NK-92 (cell line): ENCODE measurements at regions not wholly inside any gene's neighbourhood (a gene's known extent, or its start where the extent isn't known, plus 50 kb on each side); places are given as distances from the start of the nearest gene placed in this dataset.

Experiments
- DNase-seq: peaks from one replicate; lab custom pipeline; 2025; ENCODE audit not compliant: unreplicated experiment; lab: John Stamatoyannopoulos, UW

GRCh38 chr1:13967707-13968106, 267.7 kb downstream of the PRDM2 start:
- no peak for DNase-seq

DNA sequence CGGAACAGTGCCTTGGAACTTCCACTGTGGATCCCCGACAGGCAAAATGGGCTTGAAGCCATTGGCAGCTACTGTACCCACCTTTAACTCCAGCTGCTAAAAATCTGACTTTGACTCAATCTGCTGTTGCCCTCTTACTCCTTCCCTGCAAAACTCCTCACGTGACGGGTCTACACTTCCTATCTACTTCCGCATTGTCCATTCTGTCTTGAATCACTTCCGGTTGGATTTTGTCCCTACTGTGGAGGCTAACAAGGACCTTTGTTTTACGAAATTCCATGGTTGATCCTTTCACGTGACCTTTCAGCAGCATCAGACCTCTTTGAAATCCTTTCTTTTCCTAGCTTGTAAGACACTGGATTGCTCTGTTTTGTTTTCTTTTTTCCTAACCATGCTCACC, 268.4 kb downstream of the PRDM2 start:
- no peak for DNase-seq

GRCh38 chr1:13970631-13971247, 270.8 kb downstream of the PRDM2 start:
- DNase-seq = no peak

DNA sequence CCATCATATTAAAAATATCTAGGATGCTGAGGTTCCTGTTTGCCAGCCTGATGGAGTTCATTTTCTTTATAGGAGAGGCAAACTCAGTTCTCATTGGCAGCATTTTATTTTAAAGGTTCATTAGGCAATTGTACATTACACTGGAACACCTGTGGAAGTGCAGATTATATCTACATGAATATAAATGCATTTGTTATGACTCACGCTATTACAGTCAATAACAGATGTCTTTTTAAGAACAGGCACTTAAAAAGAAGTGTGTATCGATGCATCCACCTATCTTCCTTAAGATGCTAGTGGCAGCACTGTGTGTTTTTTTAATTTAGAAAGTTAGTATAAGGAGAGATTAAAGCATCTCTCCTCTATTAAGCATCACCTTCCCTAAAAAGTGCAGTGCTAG, 276.5 kb downstream of the PRDM2 start:
- no peak for DNase-seq

DNA sequence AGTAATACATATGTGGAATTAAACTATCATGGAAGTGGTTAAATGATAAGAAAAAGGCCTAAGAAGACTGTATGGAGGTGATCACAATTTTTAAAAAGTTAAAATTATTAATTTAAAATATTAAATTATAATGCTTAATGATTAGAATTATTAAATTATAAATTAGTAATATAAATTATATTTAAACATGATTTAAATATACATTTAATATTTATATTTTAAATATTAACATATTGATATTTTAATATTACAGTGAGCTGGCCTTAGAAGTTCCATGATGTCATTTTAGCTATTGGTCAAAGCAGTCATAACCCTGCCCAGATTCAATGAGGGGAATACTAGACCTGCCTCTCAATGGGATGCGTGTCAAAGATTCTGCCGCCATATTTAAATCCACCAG, 281.2 kb downstream of the PRDM2 start:
- DNase-seq = no peak

DNA sequence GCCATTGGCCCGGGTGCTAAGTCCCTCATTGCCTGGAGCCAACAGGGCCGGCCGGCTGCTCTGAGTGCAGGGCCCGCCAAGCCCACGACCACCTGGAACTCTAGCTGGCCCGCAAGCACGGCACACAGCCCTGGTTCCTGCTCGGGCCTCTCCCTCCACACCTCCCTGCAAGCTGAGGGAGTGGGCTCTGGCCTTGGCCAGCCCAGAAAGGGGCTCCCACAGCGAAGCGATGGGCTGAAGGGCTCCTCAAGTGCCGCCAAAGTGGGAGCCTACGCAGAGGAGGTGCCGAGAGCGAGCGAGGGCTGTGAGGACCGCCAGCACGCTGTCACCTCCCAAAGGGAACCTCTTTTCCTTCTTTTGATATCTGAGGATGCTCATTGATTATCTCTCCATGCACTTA, 283.4 kb downstream of the PRDM2 start:
- DNase-seq = no peak

GRCh38 chr1:13990939-13991338, 291.0 kb downstream of the PRDM2 start:
- DNase-seq = no peak

- DNase-seq = no peak
Observed at GRCh38 chr1:13992489-13993285, 292.7 kb downstream of the PRDM2 start.

- no peak for DNase-seq
Observed at GRCh38 chr1:13994386-13994785, 294.4 kb downstream of the PRDM2 start.

GRCh38 chr1:13996334-13996733, 296.3 kb downstream of the PRDM2 start:
- DNase-seq = no peak

- DNase-seq = no peak
Observed at GRCh38 chr1:14003552-14003951, 303.6 kb downstream of the PRDM2 start.

DNA sequence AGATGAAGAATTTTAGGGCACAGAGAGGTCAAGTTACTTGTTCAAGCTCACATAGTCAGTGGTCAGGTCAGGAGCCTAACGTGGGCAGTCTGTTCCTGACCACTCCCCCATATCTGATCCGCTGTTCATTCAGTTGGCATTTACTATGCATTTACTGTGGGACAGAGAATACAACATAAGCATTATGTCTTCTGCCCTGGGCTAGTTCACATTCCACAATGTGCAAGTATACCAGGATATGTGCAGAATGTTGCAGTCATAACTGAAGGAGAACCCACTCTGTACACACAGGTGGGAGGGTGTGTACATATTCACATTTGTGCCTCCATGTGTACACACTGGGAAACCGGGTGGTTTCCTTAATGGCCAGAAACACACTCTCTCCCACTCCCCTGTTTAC, 309.6 kb downstream of the PRDM2 start:
- no peak for DNase-seq

DNA sequence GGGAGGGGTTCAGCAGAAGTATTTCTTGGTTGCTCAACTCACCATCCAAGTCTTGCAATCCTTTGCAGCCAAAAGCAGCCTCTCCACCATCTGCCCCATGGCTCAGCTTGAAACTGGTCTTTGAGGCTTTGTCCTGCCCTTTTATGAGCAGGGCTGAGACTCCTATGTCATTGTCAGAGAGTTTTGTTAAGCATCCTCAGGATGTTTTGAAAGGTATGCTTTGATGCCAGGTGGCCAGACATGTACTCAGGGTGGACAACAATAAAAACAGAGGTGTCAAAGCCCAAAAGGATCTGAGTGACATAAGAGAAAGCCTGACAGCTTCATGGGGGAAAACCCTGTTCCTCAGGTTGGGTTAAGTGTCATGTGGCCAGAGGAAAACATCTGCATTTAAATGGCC, 310.5 kb downstream of the PRDM2 start:
- no peak for DNase-seq

GRCh38 chr1:14011132-14011531, 311.1 kb downstream of the PRDM2 start:
- DNase-seq = no peak

- DNase-seq = no peak
Observed at GRCh38 chr1:14011888-14012287, 311.9 kb downstream of the PRDM2 start.

GRCh38 chr1:14014929-14015328, 314.9 kb downstream of the PRDM2 start:
- DNase-seq = no peak

- no peak for DNase-seq
Observed at GRCh38 chr1:14015917-14016316, 315.9 kb downstream of the PRDM2 start.

GRCh38 chr1:14017531-14017961, 317.6 kb downstream of the PRDM2 start:
- DNase-seq = no peak

- DNase-seq = no peak
Observed at GRCh38 chr1:14019461-14019860, 319.5 kb downstream of the PRDM2 start.

GRCh38 chr1:14020006-14020405, 320.0 kb downstream of the PRDM2 start:
- no peak for DNase-seq

DNA sequence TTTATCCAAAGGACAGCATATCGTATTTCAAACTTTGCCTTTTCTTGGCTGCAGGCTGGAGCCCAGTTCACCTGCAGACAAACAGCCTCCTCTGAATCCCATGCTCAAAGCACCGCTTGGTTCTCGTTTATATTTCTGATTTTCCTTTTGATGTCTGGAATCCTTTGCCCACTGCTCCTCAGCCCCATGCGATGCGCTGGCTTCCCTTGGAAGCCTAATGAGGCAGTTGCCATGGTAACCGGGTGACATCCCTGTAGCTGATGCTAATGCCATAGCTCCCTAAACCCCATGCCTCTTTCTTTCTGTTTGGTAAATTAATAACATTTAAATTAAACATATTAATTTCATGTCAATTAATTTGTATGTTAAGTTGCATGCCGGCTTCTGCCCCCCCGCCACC, 327.1 kb downstream of the PRDM2 start:
- DNase-seq = no peak

- no peak for DNase-seq
Observed at GRCh38 chr1:14031461-14031860, 331.5 kb downstream of the PRDM2 start.

DNA sequence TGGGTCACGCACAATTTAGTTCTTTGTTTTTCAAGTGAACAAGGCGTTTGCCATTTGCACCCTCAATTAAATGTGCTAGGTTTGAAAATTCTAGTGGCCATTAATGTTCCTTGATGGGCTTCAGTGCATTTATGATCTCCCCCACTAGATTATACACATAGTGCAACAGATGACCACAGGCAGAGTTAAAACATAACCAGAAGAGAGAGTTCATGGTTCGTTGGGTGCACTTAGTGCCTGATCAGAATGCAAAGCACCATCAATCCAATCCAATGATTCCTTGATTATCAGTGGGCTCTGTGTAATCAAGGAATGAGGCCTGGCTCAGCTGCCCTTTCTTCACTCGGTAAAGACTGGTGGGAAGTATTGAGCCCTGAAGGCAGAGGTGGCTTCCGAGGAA, 334.5 kb downstream of the PRDM2 start:
- no peak for DNase-seq
